Gastrocnemius medialis (tissue), 4 donors: ENCODE measurements at regions not wholly inside any gene's neighbourhood (a gene's known extent, or its start where the extent isn't known, plus 50 kb on each side); places are given as distances from the start of the nearest gene placed in this dataset.

Experiments used
- CTCF ChIP-seq, 5 experiments: fragments of 450-650 bp in 3 of 5; fragments of 200-600 bp in 2 of 5; sonication (generic) in 2 of 5; IDR thresholded peaks in 4 of 5; conservative IDR thresholded peaks in 1 of 5; 1 replicate in 4 of 5; 2 replicates in 1 of 5; pipeline ENCODE4 v1.5.1; 2016 to 2019; ENCODE audit warnings: antibody characterized with exemption in 5 of 5, mild to moderate bottlenecking in 3 of 5, moderate library complexity in 3 of 5
- POLR2A ChIP-seq, 2 donors: fragments of 450-650 bp; IDR thresholded peaks; one replicate each; pipeline ENCODE4 v1.6.1; 2017; ENCODE audit warnings: antibody characterized with exemption in 2 of 2, mild to moderate bottlenecking in 2 of 2, moderate library complexity in 2 of 2

GRCh38 chr21:25175938-25176337, 431.3 kb downstream of the MRPL39 start:
- no peak for TF ChIP-seq POLR2A (IDR thresholded peaks at IDR 0.05)
- TF ChIP-seq CTCF (IDR thresholded peaks at IDR 0.05 in 4 of 5, conservative IDR thresholded peaks at IDR 0.05 in 1 of 5): no peak
